HEK293 (cell line): ENCODE measurements at regions not wholly inside any gene's neighbourhood (a gene's known extent, or its start where the extent isn't known, plus 50 kb on each side); places are given as distances from the start of the nearest gene placed in this dataset.

Experiments
- CTCF ChIA-PET: fragments of 350-600 bp; formaldehyde crosslinking; extraction: SDS; loops from one replicate; lab custom pipeline; 2021; ENCODE audit warnings: antibody characterized with exemption; lab: Yijun Ruan, JAX
- POLR2A ChIA-PET: fragments of 300-600 bp; formaldehyde crosslinking; extraction: SDS; loops from one replicate; lab custom pipeline; 2020; ENCODE audit warnings: antibody characterized with exemption, inconsistent platforms; lab: Yijun Ruan, JAX
- H3K27ac ChIP-seq: fragments of 200-500 bp; sonication (Bioruptor generic); 2 replicates; pipeline ENCODE4 v1.5.1; 2014; ENCODE audit warnings: low read depth, low read length, control low read depth, inconsistent platforms; ENCODE audit errors: extremely low read depth
- H3K36me3 ChIP-seq, 2 experiments: fragments of 200-500 bp in 1 of 2; sonication (Bioruptor generic) in 1 of 2; 1 replicate in 1 of 2; 2 replicates in 1 of 2; pipeline ENCODE4 v1.5.1; 2014 to 2017; ENCODE audit warnings: inconsistent platforms in 2 of 2, low read length in 2 of 2; ENCODE audit not compliant: control insufficient read depth in 2 of 2, insufficient read depth in 1 of 2
- H3K4me1 ChIP-seq: fragments of 200-500 bp; sonication (Bioruptor generic); 2 replicates; pipeline ENCODE4 v1.5.1; 2014; ENCODE audit warnings: mild to moderate bottlenecking, low read length, inconsistent platforms; ENCODE audit not compliant: control insufficient read depth, insufficient read depth
- H3K4me3 ChIP-seq: 2 replicates; pipeline ENCODE4 v1.5.1; 2011; ENCODE audit warnings: low read depth, mild to moderate bottlenecking, control low read depth, low read length, moderate library complexity
- H3K9me3 ChIP-seq: fragments of 200-500 bp; sonication (Bioruptor generic); 2 replicates; pipeline ENCODE4 v1.5.1; 2014; ENCODE audit warnings: low read depth, low read length, inconsistent platforms; ENCODE audit not compliant: control insufficient read depth, insufficient read depth
- MEIS1 ChIP-seq: sonication (generic); formaldehyde crosslinking; IDR thresholded peaks from 2 replicates; pipeline ENCODE4 v1.8.1; 2022; ENCODE audit warnings: missing genetic modification reagents, mild to moderate bottlenecking, borderline replicate concordance
- TRIM28 ChIP-seq: IDR thresholded peaks from 2 replicates; pipeline ENCODE4 v1.6.1; 2011; ENCODE audit warnings: low read length, control low read depth, borderline replicate concordance
- ZNF19 ChIP-seq: fragments of 450-650 bp; formaldehyde crosslinking; IDR thresholded peaks from 2 replicates; pipeline ENCODE4; 2016; ENCODE audit warnings: missing biosample characterization, missing genetic modification characterization, low read depth
- ZNF211 ChIP-seq: fragments of 450-650 bp; formaldehyde crosslinking; IDR thresholded peaks from 2 replicates; pipeline ENCODE4 v1.5.1; 2016; ENCODE audit warnings: low read depth, missing biosample characterization, missing genetic modification characterization
- ZNF341 ChIP-seq: fragments of 450-650 bp; formaldehyde crosslinking; IDR thresholded peaks from 2 replicates; pipeline ENCODE4; 2016; ENCODE audit warnings: low read depth, missing biosample characterization, missing genetic modification characterization
- ZNF366 ChIP-seq: fragments of 450-650 bp; formaldehyde crosslinking; conservative IDR thresholded peaks from 2 replicates; pipeline ENCODE4 v1.5.1; 2016; ENCODE audit warnings: missing biosample characterization, missing genetic modification characterization
- ZNF394 ChIP-seq: fragments of 450-650 bp; formaldehyde crosslinking; IDR thresholded peaks from 2 replicates; pipeline ENCODE4 v1.5.1; 2016; ENCODE audit warnings: missing biosample characterization, missing genetic modification characterization, mild to moderate bottlenecking, moderate library complexity, borderline replicate concordance
- ZNF423 ChIP-seq: fragments of 450-650 bp; formaldehyde crosslinking; IDR thresholded peaks from 2 replicates; pipeline ENCODE4 v1.5.1; 2016; ENCODE audit warnings: missing biosample characterization, missing genetic modification characterization
- ZNF433 ChIP-seq: fragments of 450-650 bp; formaldehyde crosslinking; IDR thresholded peaks from 2 replicates; pipeline ENCODE4 v1.5.1; 2016; ENCODE audit warnings: missing biosample characterization, missing genetic modification characterization, low read depth
- ZNF530 ChIP-seq: fragments of 450-650 bp; formaldehyde crosslinking; IDR thresholded peaks from 2 replicates; pipeline ENCODE4 v1.5.1; 2016; ENCODE audit warnings: low read depth, missing biosample characterization, missing genetic modification characterization
- ZNF548 ChIP-seq: fragments of 450-650 bp; formaldehyde crosslinking; IDR thresholded peaks from 2 replicates; pipeline ENCODE4 v1.5.1; 2016; ENCODE audit warnings: missing biosample characterization, missing genetic modification characterization
- ZNF560 ChIP-seq: fragments of 450-650 bp; formaldehyde crosslinking; IDR thresholded peaks from 2 replicates; pipeline ENCODE4 v1.5.1; 2017; ENCODE audit warnings: missing biosample characterization, missing genetic modification characterization, borderline replicate concordance
- ZNF571 ChIP-seq: fragments of 450-650 bp; formaldehyde crosslinking; IDR thresholded peaks from 2 replicates; pipeline ENCODE4 v1.5.0; 2017; ENCODE audit warnings: missing biosample characterization, missing genetic modification characterization
- ZNF585B ChIP-seq: fragments of 450-650 bp; formaldehyde crosslinking; IDR thresholded peaks from 2 replicates; pipeline ENCODE4 v1.5.1; 2016; ENCODE audit warnings: missing biosample characterization, missing genetic modification characterization
- ZNF658 ChIP-seq: fragments of 450-650 bp; formaldehyde crosslinking; IDR thresholded peaks from 2 replicates; pipeline ENCODE4; 2016; ENCODE audit warnings: missing biosample characterization, missing genetic modification characterization
- ZXDB ChIP-seq: fragments of 450-650 bp; formaldehyde crosslinking; IDR thresholded peaks from 2 replicates; pipeline ENCODE4 v1.5.1; 2016; ENCODE audit warnings: missing biosample characterization, missing genetic modification characterization
- TF ChIP-seq, protein P1 (sequence below): fragments of 450-650 bp; formaldehyde crosslinking; IDR thresholded peaks from 2 replicates; pipeline ENCODE4; 2016; ENCODE audit warnings: missing biosample characterization, missing genetic modification characterization
- TF ChIP-seq, protein P2 (sequence below): fragments of 450-650 bp; formaldehyde crosslinking; conservative IDR thresholded peaks from 2 replicates; pipeline ENCODE4 v1.5.1; 2016; ENCODE audit warnings: low read depth, missing biosample characterization, missing genetic modification characterization
- TF ChIP-seq, protein P3 (sequence below): fragments of 450-650 bp; formaldehyde crosslinking; IDR thresholded peaks from 2 replicates; pipeline ENCODE4 v1.5.1; 2016; ENCODE audit warnings: missing biosample characterization, missing genetic modification characterization, borderline replicate concordance
- TF ChIP-seq, protein P4 (sequence below): fragments of 450-650 bp; formaldehyde crosslinking; IDR thresholded peaks from 2 replicates; pipeline ENCODE4 v1.5.1; 2016; ENCODE audit warnings: missing biosample characterization, missing genetic modification characterization
- TF ChIP-seq, protein P5 (sequence below): fragments of 450-650 bp; formaldehyde crosslinking; IDR thresholded peaks from 2 replicates; pipeline ENCODE4 v1.5.1; 2016; ENCODE audit warnings: missing biosample characterization, missing genetic modification characterization

DNA sequence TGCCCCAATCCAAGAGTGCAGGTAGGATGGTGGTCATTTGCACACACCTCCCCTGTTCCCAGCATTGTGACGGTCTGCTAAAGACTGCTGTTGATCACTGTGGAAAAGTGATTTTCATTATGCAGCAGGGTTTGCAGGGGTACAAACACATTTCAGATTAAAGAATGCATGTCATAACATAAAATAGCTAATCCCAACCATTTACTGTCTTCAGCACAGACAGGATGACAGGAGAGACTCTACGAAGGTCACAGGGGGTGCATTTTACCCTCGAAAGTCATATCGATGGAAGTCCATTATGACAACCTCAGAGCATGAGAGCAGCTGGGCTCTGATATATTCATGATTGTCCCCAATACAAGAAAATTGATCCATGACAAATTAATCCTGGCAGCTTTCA lies 302.6 kb downstream of the AJAP1 start (continued):
- TF ChIP-seq ZNF548 (tag by site-specific recombination) (no peak), ZNF19 (tag by site-specific recombination) (no peak), TRIM28 (no peak)
- TF ChIP-seq, protein P1, sequence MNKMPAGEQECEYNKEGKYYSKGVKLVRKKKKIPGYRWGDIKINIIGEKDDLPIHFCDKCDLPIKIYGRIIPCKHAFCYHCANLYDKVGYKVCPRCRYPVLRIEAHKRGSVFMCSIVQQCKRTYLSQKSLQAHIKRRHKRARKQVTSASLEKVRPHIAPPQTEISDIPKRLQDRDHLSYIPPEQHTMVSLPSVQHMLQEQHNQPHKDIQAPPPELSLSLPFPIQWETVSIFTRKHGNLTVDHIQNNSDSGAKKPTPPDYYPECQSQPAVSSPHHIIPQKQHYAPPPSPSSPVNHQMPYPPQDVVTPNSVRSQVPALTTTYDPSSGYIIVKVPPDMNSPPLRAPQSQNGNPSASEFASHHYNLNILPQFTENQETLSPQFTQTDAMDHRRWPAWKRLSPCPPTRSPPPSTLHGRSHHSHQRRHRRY (tag by site-specific recombination): no peak

DNA sequence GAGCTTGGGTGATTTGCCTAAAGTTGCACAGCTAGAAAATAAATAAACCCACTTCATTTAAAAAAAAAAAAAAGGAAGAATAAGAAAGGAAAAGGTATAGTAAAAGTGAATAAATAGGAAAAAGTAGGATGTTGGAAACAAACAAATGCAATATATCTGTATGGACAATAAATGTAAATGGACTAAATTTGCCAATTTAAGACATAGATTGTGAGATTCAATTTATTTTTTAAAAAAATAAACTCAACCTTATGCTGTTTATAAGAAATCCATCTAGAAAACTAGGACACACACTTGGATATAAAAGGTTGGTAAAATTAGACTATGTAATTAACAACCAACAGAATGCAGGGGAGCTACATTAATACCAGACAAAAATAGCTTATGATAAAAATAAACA lies 300.0 kb downstream of the AJAP1 start:
- CTCF ChIA-PET: interaction anchor here (0.7 kb wide), 1 partner anchor 63 kb away, joined by 3 read pairs; no protein-coding TSS in a partner anchor
- no peak overlapping the region for H3K4me3 ChIP-seq

DNA sequence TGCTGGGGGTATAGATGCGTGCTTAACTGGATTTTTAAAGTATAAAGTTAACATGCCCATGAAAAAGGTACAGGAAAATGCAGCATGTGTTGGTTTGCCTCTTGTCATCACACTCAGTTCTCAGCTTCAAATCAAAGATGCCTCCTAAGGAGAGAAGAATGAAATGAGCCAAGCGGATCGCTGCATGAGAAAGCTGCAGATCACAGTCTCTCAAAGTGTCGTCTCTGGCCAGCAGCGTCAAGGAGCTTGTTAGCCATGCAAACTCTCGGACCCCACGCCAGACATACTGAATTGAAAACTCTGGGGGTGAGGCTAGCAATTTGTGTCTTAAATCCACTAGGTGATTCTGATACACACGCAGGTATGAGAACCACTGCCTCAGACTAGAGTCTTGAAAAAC lies 297.2 kb downstream of the AJAP1 start:
- no peaks in the 10 kb centered on the region for H3K36me3 ChIP-seq
- H3K27ac ChIP-seq: no peak overlapping the region
- no peaks in the 10 kb centered on the region; the same call in 1 of the 2 replicates for H3K9me3 ChIP-seq
- ChIA-PET POLR2A (no interaction called here), CTCF (no interaction called here)
- H3K4me1 ChIP-seq: no peaks in the 10 kb centered on the region
- H3K4me3 ChIP-seq: no peak overlapping the region
- TF ChIP-seq, protein P2, sequence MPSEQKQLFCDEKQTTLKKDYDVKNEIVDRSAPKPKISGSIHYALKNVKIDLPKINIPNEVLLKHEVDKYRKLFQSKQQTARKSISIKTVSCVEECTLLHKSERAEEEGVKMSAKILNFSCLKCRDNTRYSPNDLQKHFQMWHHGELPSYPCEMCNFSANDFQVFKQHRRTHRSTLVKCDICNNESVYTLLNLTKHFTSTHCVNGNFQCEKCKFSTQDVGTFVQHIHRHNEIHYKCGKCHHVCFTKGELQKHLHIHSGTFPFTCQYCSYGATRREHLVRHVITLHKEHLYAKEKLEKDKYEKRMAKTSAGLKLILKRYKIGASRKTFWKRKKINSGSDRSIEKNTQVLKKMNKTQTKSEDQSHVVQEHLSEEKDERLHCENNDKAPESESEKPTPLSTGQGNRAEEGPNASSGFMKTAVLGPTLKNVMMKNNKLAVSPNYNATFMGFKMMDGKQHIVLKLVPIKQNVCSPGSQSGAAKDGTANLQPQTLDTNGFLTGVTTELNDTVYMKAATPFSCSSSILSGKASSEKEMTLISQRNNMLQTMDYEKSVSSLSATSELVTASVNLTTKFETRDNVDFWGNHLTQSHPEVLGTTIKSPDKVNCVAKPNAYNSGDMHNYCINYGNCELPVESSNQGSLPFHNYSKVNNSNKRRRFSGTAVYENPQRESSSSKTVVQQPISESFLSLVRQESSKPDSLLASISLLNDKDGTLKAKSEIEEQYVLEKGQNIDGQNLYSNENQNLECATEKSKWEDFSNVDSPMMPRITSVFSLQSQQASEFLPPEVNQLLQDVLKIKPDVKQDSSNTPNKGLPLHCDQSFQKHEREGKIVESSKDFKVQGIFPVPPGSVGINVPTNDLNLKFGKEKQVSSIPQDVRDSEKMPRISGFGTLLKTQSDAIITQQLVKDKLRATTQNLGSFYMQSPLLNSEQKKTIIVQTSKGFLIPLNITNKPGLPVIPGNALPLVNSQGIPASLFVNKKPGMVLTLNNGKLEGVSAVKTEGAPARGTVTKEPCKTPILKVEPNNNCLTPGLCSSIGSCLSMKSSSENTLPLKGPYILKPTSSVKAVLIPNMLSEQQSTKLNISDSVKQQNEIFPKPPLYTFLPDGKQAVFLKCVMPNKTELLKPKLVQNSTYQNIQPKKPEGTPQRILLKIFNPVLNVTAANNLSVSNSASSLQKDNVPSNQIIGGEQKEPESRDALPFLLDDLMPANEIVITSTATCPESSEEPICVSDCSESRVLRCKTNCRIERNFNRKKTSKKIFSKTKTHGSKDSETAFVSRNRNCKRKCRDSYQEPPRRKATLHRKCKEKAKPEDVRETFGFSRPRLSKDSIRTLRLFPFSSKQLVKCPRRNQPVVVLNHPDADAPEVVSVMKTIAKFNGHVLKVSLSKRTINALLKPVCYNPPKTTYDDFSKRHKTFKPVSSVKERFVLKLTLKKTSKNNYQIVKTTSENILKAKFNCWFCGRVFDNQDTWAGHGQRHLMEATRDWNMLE (tag by site-specific recombination): no peak
- TF ChIP-seq MEIS1 (no peak), ZNF530 (tag by site-specific recombination) (no peak), ZNF585B (tag by site-specific recombination) (no peak), TRIM28 (no peak), ZNF423 (tag by site-specific recombination) (no peak), ZNF341 (no peak), ZNF394 (tag by site-specific recombination) (no peak), ZXDB (tag by site-specific recombination) (no peak), ZNF548 (tag by site-specific recombination) (no peak), ZNF211 (tag by site-specific recombination) (no peak)
- TF ChIP-seq, protein P3, sequence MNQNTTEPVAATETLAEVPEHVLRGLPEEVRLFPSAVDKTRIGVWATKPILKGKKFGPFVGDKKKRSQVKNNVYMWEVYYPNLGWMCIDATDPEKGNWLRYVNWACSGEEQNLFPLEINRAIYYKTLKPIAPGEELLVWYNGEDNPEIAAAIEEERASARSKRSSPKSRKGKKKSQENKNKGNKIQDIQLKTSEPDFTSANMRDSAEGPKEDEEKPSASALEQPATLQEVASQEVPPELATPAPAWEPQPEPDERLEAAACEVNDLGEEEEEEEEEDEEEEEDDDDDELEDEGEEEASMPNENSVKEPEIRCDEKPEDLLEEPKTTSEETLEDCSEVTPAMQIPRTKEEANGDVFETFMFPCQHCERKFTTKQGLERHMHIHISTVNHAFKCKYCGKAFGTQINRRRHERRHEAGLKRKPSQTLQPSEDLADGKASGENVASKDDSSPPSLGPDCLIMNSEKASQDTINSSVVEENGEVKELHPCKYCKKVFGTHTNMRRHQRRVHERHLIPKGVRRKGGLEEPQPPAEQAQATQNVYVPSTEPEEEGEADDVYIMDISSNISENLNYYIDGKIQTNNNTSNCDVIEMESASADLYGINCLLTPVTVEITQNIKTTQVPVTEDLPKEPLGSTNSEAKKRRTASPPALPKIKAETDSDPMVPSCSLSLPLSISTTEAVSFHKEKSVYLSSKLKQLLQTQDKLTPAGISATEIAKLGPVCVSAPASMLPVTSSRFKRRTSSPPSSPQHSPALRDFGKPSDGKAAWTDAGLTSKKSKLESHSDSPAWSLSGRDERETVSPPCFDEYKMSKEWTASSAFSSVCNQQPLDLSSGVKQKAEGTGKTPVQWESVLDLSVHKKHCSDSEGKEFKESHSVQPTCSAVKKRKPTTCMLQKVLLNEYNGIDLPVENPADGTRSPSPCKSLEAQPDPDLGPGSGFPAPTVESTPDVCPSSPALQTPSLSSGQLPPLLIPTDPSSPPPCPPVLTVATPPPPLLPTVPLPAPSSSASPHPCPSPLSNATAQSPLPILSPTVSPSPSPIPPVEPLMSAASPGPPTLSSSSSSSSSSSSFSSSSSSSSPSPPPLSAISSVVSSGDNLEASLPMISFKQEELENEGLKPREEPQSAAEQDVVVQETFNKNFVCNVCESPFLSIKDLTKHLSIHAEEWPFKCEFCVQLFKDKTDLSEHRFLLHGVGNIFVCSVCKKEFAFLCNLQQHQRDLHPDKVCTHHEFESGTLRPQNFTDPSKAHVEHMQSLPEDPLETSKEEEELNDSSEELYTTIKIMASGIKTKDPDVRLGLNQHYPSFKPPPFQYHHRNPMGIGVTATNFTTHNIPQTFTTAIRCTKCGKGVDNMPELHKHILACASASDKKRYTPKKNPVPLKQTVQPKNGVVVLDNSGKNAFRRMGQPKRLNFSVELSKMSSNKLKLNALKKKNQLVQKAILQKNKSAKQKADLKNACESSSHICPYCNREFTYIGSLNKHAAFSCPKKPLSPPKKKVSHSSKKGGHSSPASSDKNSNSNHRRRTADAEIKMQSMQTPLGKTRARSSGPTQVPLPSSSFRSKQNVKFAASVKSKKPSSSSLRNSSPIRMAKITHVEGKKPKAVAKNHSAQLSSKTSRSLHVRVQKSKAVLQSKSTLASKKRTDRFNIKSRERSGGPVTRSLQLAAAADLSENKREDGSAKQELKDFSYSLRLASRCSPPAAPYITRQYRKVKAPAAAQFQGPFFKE (tag by site-specific recombination): no peak
- TF ChIP-seq, protein P4, sequence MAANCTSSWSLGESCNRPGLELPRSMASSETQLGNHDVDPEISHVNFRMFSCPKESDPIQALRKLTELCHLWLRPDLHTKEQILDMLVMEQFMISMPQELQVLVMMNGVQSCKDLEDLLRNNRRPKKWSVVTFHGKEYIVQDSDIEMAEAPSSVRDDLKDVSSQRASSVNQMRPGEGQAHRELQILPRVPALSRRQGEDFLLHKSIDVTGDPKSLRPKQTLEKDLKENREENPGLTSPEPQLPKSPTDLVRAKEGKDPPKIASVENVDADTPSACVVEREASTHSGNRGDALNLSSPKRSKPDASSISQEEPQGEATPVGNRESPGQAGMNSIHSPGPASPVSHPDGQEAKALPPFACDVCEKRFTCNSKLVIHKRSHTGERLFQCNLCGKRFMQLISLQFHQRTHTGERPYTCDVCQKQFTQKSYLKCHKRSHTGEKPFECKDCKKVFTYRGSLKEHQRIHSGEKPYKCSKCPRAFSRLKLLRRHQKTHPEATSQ (tag by site-specific recombination): no peak
- TF ChIP-seq, protein P5, sequence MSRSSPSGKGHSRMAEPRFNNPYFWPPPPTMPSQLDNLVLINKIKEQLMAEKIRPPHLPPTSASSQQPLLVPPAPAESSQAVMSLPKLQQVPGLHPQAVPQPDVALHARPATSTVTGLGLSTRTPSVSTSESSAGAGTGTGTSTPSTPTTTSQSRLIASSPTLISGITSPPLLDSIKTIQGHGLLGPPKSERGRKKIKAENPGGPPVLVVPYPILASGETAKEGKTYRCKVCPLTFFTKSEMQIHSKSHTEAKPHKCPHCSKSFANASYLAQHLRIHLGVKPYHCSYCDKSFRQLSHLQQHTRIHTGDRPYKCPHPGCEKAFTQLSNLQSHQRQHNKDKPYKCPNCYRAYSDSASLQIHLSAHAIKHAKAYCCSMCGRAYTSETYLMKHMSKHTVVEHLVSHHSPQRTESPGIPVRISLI: no peak

More for the DNA sequence above, 300.0 kb downstream of the AJAP1 start:
- POLR2A ChIA-PET: no interaction called here
- no peak overlapping the region for H3K27ac ChIP-seq
- no peaks in the 10 kb centered on the region for H3K36me3 ChIP-seq
- no peaks in the 10 kb centered on the region for H3K4me1 ChIP-seq
- no peak for TF ChIP-seq ZNF658 (tag by site-specific recombination)
- TF ChIP-seq ZNF571 (tag by site-specific recombination): no peak
- no peak for TF ChIP-seq ZNF560 (tag by site-specific recombination)
- TF ChIP-seq ZNF433 (tag by site-specific recombination): no peak
- TF ChIP-seq ZNF366 (tag by site-specific recombination): no peak
- H3K9me3 ChIP-seq: no peaks in the 10 kb centered on the region; the same call in 1 of the 2 replicates
